ENCODE measurements at regions not wholly inside any gene's neighbourhood (a gene's known extent, or its start where the extent isn't known, plus 50 kb on each side); places are given as distances from the start of the nearest gene placed in this dataset.

DNA sequence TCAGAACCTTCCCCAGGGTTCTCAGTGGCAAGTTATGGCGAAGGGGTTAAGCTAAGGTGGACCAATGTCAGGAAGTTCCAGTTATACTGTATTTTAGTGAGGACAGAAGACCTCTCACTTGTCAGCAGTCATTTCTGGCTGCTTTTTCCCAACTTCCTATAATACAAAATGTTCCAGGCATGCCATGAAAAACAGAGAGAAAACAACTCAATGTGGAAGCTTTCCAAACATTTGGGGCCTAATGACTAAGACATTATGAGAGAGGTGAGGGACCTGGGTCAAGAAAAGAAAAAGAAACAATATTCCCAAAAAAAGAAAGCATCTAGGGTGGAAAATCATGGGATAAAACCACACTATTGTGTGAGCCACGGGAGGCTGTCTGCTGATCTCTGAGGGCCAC is 99.9 kb upstream of the MAP3K4 start:
- no peaks in the 10 kb centered on the region for H3K4me1 ChIP-seq (ENCODE audit: control insufficient read depth, insufficient read depth, low read length)
- 88 to 100% methylated on average over 1 of the region's 2 CpGs for WGBS, 2 experiments
- no peaks in the 10 kb centered on the region for H3K27me3 ChIP-seq (ENCODE audit: control insufficient read depth, insufficient read depth, low read length, poor library complexity, severe bottlenecking)
- H3K4me3 ChIP-seq (ENCODE audit: insufficient read depth, low read depth, low read length): no peak overlapping the region
- H3K9me3 ChIP-seq (ENCODE audit: control insufficient read depth, low read length): no peaks in the 10 kb centered on the region
- no peaks in the 10 kb centered on the region for H3K36me3 ChIP-seq (ENCODE audit: control insufficient read depth, insufficient read depth, low read length)
- no peak overlapping the region for H3K27ac ChIP-seq (ENCODE audit: insufficient read depth, low read depth, low read length, poor library complexity, severe bottlenecking)

DNA sequence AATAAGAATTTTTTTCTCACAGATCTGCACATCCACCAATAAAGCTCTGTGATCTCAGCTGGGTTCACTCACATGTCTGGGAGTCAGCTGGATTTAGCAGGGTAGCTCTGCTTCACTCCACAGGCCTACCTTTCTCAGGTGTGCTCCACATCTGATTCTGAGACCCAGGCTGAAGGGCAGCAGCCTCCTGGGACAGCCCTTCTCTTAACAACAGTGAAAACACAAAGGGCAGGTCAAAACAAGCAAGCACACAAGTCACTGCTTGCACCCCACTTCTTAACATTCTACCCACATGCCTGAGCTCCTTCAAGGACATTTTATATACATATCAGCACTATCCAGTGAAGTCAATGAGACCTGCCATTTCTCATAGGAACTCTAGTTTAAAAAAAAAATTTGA is 96.0 kb upstream of the MAP3K4 start:
- Histone ChIP-seq H3K4me1 (ENCODE audit: control insufficient read depth, insufficient read depth, low read length) (peaks cover 4% of the 10 kb centered on the region), H3K27ac (ENCODE audit: insufficient read depth, low read depth, low read length, poor library complexity, severe bottlenecking) (no peak overlapping the region), H3K27me3 (ENCODE audit: control insufficient read depth, insufficient read depth, low read length, poor library complexity, severe bottlenecking) (no peaks in the 10 kb centered on the region), H3K36me3 (ENCODE audit: control insufficient read depth, insufficient read depth, low read length) (no peaks in the 10 kb centered on the region), H3K4me3 (ENCODE audit: insufficient read depth, low read depth, low read length) (no peak overlapping the region), H3K9me3 (ENCODE audit: control insufficient read depth, low read length) (no peaks in the 10 kb centered on the region)

DNA sequence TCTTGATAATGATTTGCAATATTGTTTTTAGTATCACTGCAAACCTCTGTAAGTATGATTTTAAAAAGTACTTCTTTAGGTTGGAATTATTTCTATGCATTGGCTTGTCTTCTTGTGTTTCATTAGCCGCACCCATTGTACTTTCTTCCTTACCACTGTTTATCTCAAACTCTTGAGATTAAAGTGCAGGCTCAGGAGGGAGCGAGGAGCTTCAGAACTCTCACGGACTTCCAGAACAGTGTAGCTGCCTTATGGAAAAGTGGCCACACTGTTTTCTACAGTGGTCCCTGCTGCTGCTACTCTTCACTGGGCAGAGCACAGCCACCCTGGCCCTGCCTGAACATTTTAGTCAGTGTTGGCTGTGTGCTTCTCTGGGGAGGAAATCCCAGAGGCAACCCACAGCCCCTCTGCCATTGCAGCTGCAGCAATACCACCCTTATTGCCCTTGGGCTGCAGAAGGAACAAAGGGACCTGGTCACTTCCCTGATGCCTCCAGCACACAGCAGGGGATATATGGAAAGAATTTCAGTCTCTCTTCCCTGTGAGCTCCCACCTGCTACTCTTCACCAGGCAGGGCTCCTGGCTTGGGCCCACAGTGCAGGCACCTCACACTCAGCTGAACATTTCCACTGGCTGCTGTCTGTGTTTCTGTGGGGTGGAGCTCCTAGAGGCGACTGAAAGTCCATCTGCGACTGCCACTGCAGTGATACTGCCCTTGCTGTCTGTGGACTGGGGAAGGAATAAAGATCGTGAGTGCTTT is 91.7 kb upstream of the MAP3K4 start:
- no peaks in the 10 kb centered on the region for H3K9me3 ChIP-seq (ENCODE audit: control insufficient read depth, low read length)
- H3K4me1 ChIP-seq (ENCODE audit: control insufficient read depth, insufficient read depth, low read length): peaks cover 4% of the 10 kb centered on the region
- WGBS, 2 experiments: 82 to 83% methylated on average over 6 of the region's 6 CpGs
- H3K27me3 ChIP-seq (ENCODE audit: control insufficient read depth, insufficient read depth, low read length, poor library complexity, severe bottlenecking): no peaks in the 10 kb centered on the region
- H3K36me3 ChIP-seq (ENCODE audit: control insufficient read depth, insufficient read depth, low read length): no peaks in the 10 kb centered on the region
- H3K4me3 ChIP-seq (ENCODE audit: insufficient read depth, low read depth, low read length): no peak overlapping the region
- H3K27ac ChIP-seq (ENCODE audit: insufficient read depth, low read depth, low read length, poor library complexity, severe bottlenecking): no peak overlapping the region

DNA sequence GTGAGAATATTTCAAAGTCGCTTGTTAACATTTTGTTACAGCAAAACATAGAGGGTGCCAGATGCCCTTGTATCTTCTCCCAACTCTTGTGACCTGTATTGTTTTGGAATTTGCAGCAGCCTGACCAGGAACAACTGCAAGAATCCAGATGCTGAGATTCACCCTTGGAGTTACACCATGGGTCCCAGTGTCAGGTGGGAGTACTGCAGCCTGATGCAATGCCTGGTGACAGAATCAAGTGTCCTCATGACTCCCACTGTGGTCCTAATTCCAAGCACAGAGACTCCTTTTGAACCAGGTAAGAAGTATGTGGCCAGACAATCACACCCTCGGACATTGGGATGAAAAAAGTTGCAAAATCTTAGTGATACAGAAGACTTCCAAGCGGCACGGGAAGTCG is 79.6 kb upstream of the MAP3K4 start:
- no peaks in the 10 kb centered on the region for H3K9me3 ChIP-seq (ENCODE audit: control insufficient read depth, low read length)
- no peaks in the 10 kb centered on the region for H3K27me3 ChIP-seq (ENCODE audit: control insufficient read depth, insufficient read depth, low read length, poor library complexity, severe bottlenecking)
- H3K4me1 ChIP-seq (ENCODE audit: control insufficient read depth, insufficient read depth, low read length): no peaks in the 10 kb centered on the region
- 93 to 97% methylated on average over 5 of the region's 5 CpGs for WGBS, 2 experiments
- H3K36me3 ChIP-seq (ENCODE audit: control insufficient read depth, insufficient read depth, low read length): no peaks in the 10 kb centered on the region
- no peak overlapping the region for H3K27ac ChIP-seq (ENCODE audit: insufficient read depth, low read depth, low read length, poor library complexity, severe bottlenecking)
- no peak overlapping the region for H3K4me3 ChIP-seq (ENCODE audit: insufficient read depth, low read depth, low read length)

DNA sequence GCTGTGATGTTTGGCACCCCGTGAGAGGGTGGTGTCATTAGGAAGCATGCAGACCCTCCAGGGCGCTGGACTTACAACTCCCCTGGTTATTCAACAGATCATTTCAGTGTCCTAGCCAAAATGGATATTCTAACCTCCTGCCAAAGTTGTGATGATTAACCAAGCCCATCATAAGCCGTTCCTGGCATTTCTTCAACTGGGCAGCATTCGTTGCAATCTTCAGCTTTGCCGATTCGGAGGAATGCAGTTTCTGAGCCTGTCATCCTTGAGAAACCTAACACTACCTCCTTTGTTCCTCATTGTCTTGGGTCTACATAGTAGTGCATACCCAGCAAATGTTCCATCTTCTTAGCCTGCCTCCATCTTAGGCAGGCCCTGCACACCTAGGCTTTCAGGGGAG is 79.2 kb upstream of the MAP3K4 start:
- Histone ChIP-seq H3K4me1 (ENCODE audit: control insufficient read depth, insufficient read depth, low read length) (no peaks in the 10 kb centered on the region), H3K9me3 (ENCODE audit: control insufficient read depth, low read length) (no peaks in the 10 kb centered on the region), H3K36me3 (ENCODE audit: control insufficient read depth, insufficient read depth, low read length) (no peaks in the 10 kb centered on the region), H3K27ac (ENCODE audit: insufficient read depth, low read depth, low read length, poor library complexity, severe bottlenecking) (no peak overlapping the region), H3K27me3 (ENCODE audit: control insufficient read depth, insufficient read depth, low read length, poor library complexity, severe bottlenecking) (no peaks in the 10 kb centered on the region), H3K4me3 (ENCODE audit: insufficient read depth, low read depth, low read length) (no peak overlapping the region)
- WGBS, 2 experiments: 94 to 95% methylated on average over 6 of the region's 6 CpGs

DNA sequence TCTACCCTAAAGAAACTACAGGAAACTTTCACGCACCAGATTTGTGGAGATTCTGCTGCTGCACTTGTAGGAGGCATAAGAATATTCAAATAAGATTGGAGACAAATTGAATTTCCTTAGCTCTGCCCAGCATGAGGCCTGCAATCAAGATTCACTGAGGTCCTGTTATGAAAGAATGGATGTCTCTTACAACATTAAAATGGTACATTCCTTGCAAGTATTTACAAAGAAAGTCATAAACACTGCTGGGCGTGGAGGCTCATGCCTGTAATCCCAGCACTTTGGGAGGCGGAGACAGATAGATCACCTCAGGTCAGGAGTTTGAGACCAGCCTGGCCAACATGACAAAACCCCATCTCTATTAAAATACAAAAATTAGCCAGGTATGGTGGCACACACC is 74.0 kb upstream of the MAP3K4 start:
- Histone ChIP-seq H3K4me3 (ENCODE audit: insufficient read depth, low read depth, low read length) (no peak overlapping the region), H3K27me3 (ENCODE audit: control insufficient read depth, insufficient read depth, low read length, poor library complexity, severe bottlenecking) (no peaks in the 10 kb centered on the region), H3K9me3 (ENCODE audit: control insufficient read depth, low read length) (no peaks in the 10 kb centered on the region), H3K36me3 (ENCODE audit: control insufficient read depth, insufficient read depth, low read length) (no peaks in the 10 kb centered on the region), H3K4me1 (ENCODE audit: control insufficient read depth, insufficient read depth, low read length) (no peaks in the 10 kb centered on the region), H3K27ac (ENCODE audit: insufficient read depth, low read depth, low read length, poor library complexity, severe bottlenecking) (no peak overlapping the region)
- WGBS, 2 experiments: 88 to 92% methylated on average over 3 of the region's 3 CpGs

DNA sequence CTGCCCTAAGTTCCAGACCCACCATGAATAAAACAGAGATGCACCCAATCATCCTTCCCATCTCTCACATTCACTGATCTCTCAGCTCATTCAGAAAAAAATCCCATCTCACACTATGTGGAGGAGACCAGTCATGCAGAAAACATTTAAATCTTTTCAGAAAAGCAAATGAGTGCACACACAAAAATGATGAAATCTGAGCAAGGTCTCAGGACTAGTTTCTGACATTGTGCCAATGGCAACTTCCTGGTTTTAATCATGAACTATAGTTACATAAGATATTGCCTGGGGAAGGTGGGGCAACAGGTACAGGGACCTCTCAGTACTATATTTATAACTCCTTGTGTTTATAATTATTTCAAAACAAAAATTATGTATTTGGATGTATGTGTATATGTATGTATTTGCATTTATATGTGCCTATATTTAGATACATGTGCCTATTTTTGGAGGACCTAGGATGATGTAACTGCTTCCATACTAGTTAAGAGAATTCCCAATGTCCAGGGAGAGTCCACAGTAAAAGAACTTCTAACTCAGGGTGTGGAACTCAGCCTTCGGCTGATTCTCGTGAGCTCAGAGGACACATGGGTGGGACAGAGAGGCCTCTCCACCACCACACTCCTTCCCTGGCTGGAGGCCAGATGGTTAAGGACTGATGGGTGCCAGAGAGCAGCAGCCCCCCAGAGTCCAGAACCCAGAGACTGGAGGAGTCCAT is 71.7 kb upstream of the MAP3K4 start:
- WGBS, 2 experiments: 91 to 97% methylated on average over 2 of the region's 2 CpGs
- H3K4me3 ChIP-seq (ENCODE audit: insufficient read depth, low read depth, low read length): no peak overlapping the region
- no peaks in the 10 kb centered on the region for H3K4me1 ChIP-seq (ENCODE audit: control insufficient read depth, insufficient read depth, low read length)
- H3K9me3 ChIP-seq (ENCODE audit: control insufficient read depth, low read length): no peaks in the 10 kb centered on the region
- H3K27me3 ChIP-seq (ENCODE audit: control insufficient read depth, insufficient read depth, low read length, poor library complexity, severe bottlenecking): no peaks in the 10 kb centered on the region
- no peaks in the 10 kb centered on the region for H3K36me3 ChIP-seq (ENCODE audit: control insufficient read depth, insufficient read depth, low read length)
- no peak overlapping the region for H3K27ac ChIP-seq (ENCODE audit: insufficient read depth, low read depth, low read length, poor library complexity, severe bottlenecking)

DNA sequence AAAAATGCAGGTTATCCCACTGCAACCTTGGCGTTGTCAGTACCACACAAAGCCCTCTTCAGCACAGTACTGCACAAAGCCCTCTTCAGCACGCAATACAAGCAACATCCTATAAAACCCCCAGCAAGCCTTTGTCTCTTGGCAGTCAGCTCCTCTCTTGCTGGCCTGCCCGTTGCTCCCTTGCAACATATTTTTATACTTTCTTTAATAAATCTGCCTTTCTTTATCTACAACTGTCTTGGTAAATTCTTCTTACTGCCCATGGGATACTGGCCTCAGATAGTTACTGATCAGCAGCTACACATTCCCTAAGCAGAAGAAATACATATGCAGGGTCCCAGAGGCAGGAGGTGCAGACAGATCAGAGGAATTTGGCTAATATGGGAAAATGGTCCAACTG is 70.5 kb upstream of the MAP3K4 start:
- no peaks in the 10 kb centered on the region for H3K4me1 ChIP-seq (ENCODE audit: control insufficient read depth, insufficient read depth, low read length)
- 85 to 92% methylated on average over 3 of the region's 3 CpGs for WGBS, 2 experiments
- no peak overlapping the region for H3K4me3 ChIP-seq (ENCODE audit: insufficient read depth, low read depth, low read length)
- H3K36me3 ChIP-seq (ENCODE audit: control insufficient read depth, insufficient read depth, low read length): no peaks in the 10 kb centered on the region
- H3K9me3 ChIP-seq (ENCODE audit: control insufficient read depth, low read length): no peaks in the 10 kb centered on the region
- H3K27me3 ChIP-seq (ENCODE audit: control insufficient read depth, insufficient read depth, low read length, poor library complexity, severe bottlenecking): no peaks in the 10 kb centered on the region
- H3K27ac ChIP-seq (ENCODE audit: insufficient read depth, low read depth, low read length, poor library complexity, severe bottlenecking): no peak overlapping the region

DNA sequence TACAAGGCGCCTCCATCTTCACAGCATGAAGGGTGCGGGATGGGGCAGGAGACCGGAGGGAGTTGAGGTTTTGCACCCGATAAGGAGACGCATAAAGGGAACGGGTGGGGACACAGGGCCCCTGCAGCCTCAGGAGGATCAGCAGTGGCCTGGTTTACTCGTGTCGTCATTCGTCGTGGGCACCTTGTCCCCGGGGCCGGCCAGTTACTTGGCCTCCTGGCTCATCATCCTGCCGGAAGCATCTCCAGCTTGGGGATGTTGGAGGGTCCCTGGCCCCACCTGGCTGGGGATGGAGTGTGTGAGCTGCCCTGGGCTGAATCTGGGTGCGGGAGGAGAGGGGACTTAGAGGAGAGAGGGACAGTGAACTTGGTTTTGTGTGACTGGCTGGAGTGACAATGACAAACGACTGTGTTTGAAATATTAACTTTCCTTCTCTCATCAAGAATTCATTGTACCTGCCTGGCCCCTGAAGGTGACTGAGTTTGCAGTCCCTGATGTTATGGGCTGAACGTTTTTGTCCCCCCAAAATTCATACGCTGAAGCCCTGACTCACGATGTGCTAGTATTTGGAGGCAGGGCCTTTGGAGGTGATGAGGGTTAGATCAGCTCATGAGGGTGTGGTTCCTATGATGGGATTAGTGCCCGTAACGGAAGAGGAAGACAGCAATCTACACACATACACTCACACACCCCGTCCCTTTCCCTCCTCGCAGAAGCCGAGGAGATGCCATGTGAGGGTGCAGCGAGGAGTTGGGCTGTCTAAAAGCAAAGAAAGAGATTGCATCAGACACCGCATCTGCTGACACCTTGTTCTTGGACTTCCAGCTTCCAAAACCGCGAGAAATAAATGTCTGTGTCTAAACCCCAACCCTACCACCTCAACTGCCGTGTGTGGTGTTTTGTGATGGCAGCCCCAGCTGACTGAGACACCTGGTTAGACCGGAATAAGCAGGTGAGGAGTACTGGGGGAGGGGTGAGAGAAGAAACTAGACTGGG is 65.0 kb upstream of the MAP3K4 start:
- no peaks in the 10 kb centered on the region for H3K36me3 ChIP-seq (ENCODE audit: control insufficient read depth, insufficient read depth, low read length)
- no peak overlapping the region for H3K4me3 ChIP-seq (ENCODE audit: insufficient read depth, low read depth, low read length)
- peaks cover 7% of the 10 kb centered on the region for H3K27me3 ChIP-seq (ENCODE audit: control insufficient read depth, insufficient read depth, low read length, poor library complexity, severe bottlenecking)
- no peaks in the 10 kb centered on the region for H3K4me1 ChIP-seq (ENCODE audit: control insufficient read depth, insufficient read depth, low read length)
- no peak overlapping the region for H3K27ac ChIP-seq (ENCODE audit: insufficient read depth, low read depth, low read length, poor library complexity, severe bottlenecking)
- WGBS, 2 experiments: 92 to 93% methylated on average over 26 to 29 of the region's 29 CpGs
- no peaks in the 10 kb centered on the region for H3K9me3 ChIP-seq (ENCODE audit: control insufficient read depth, low read length)

DNA sequence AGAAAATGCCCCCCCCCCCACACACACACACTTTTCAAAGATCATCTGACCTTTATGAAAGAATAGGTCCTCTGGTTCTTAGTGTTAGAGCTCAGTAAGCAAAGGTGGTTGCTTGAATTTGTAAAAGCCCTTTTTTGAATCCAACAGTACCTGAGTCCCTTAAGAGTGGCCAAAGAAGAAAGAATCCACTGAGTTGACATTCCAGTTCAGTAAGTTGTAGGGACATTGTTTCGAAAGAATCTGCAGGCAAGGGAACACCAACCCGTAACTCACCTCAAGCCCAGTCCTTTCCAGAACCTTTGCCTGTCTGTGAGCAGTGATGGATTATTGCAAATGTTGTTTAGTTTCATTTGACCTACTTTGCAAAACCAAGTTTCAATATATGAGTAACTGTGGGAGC is 64.2 kb upstream of the MAP3K4 start:
- no peaks in the 10 kb centered on the region for H3K36me3 ChIP-seq (ENCODE audit: control insufficient read depth, insufficient read depth, low read length)
- H3K27ac ChIP-seq (ENCODE audit: insufficient read depth, low read depth, low read length, poor library complexity, severe bottlenecking): no peak overlapping the region
- no peak overlapping the region for H3K4me3 ChIP-seq (ENCODE audit: insufficient read depth, low read depth, low read length)
- no peaks in the 10 kb centered on the region for H3K4me1 ChIP-seq (ENCODE audit: control insufficient read depth, insufficient read depth, low read length)
- H3K9me3 ChIP-seq (ENCODE audit: control insufficient read depth, low read length): no peaks in the 10 kb centered on the region
- peaks cover 13% of the 10 kb centered on the region for H3K27me3 ChIP-seq (ENCODE audit: control insufficient read depth, insufficient read depth, low read length, poor library complexity, severe bottlenecking)
- WGBS, 2 experiments: 86 to 99% methylated on average over 2 of the region's 2 CpGs
